Bronchial epithelial cell (primary cell): ENCODE measurements at regions not wholly inside any gene's neighbourhood (a gene's known extent, or its start where the extent isn't known, plus 50 kb on each side); places are given as distances from the start of the nearest gene placed in this dataset.
A peak's percentile ranks its signal among the peaks of the same experiment; 100 is the strongest.
"Not testable (repeated sequence)": the region's sequence is repeated elsewhere in the genome, so short reads cannot be mapped to it uniquely, and the experiment has no call there.

Source experiments
- DNase-seq: peaks from one replicate; pipeline ENCODE4 v3.0.0-alpha.2; 2010; ENCODE audit warnings: low read depth
- FAIRE-seq: peaks from 2 replicates; lab custom pipeline; 2011; peaks lifted over from hg19 to GRCh38; lab: Jason Lieb, UNC
- H3K27me3 ChIP-seq: 2 replicates; pipeline ENCODE4 v1.5.1; 2011; ENCODE audit warnings: low read length; ENCODE audit not compliant: control insufficient read depth, insufficient read depth
- H3K36me3 ChIP-seq: 2 replicates; pipeline ENCODE4 v1.5.1; 2011; ENCODE audit warnings: low read length; ENCODE audit not compliant: control insufficient read depth, insufficient read depth
- H3K4me3 ChIP-seq: 2 replicates; pipeline ENCODE4 v1.5.1; 2011; ENCODE audit warnings: mild to moderate bottlenecking, low read depth, low read length, control low read depth
- TF ChIP-seq, protein P1 (sequence below): IDR thresholded peaks from 2 replicates; pipeline ENCODE4 v1.5.1; 2011; ENCODE audit warnings: mild to moderate bottlenecking, moderate library complexity, low read length, control low read depth, inconsistent platforms; ENCODE audit not compliant: insufficient read depth, severe bottlenecking

DNA sequence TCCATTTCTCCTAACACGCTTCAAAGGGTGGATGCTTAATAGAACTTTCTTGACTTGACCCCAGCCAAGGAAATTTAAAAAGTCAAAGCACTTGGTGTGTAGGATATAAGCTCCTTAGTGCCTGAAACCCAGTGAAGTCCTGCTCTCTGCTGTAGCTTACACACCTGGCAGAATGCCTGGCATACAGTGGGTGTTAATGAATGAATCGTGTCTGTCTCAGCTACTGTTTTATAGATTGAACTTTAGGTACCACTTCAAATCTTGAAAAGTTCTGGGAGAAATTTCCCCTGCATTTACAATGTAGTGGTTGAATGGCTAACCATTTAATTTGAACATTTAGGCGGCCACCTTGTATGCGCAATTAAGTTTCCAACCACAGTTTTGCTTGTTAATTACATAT lies 70.5 kb upstream of the ZNF217 start:
- Histone ChIP-seq H3K4me3 (no peak overlapping the region), H3K27me3 (no peaks in the 10 kb centered on the region), H3K36me3 (no peaks in the 10 kb centered on the region)
- FAIRE-seq (no peak), DNase-seq (peak; percentile 37)
- TF ChIP-seq, protein P1, sequence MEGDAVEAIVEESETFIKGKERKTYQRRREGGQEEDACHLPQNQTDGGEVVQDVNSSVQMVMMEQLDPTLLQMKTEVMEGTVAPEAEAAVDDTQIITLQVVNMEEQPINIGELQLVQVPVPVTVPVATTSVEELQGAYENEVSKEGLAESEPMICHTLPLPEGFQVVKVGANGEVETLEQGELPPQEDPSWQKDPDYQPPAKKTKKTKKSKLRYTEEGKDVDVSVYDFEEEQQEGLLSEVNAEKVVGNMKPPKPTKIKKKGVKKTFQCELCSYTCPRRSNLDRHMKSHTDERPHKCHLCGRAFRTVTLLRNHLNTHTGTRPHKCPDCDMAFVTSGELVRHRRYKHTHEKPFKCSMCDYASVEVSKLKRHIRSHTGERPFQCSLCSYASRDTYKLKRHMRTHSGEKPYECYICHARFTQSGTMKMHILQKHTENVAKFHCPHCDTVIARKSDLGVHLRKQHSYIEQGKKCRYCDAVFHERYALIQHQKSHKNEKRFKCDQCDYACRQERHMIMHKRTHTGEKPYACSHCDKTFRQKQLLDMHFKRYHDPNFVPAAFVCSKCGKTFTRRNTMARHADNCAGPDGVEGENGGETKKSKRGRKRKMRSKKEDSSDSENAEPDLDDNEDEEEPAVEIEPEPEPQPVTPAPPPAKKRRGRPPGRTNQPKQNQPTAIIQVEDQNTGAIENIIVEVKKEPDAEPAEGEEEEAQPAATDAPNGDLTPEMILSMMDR, result no peak

DNA sequence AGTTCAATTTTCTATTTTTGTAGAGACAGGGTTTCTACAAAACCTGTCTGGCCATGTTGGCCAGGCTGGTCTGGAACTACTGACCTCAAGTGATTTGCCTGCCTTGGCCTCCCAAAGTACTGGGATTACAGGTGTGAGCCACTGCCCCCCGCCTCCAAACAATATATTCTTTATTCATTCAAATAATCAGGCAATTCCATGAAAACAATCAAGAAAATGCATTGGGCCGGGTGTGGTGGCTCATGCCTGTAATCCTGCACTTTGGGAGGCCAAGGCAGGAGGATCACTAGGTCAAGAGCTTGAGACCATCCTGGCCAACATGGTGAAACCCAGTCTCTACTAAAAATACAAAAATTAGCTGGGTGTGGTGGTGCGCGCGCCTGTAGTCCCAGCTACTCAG lies 69.9 kb upstream of the ZNF217 start:
- not testable (repeated sequence) for H3K27me3 ChIP-seq, FAIRE-seq, H3K36me3 ChIP-seq, H3K4me3 ChIP-seq, DNase-seq

DNA sequence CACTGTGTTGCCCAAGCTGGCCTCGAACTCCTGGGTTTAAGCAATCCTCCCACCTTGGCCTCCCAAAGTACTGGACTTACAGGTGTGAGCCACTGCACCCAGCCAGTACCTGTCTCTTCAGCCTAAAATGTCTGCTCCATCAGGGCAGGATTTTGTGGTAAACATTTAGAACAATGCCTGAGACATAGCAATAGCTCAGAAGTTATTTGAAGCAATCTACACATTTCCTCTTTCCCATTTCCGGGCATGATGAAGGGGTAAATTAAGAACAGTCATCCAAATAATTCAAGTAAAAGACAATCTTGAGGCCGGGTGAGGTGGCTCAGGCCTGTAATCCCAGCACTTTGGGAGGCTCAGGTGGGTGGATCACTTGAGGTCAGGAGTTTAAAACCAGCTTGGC lies 69.0 kb upstream of the ZNF217 start:
- no peaks in the 10 kb centered on the region for H3K27me3 ChIP-seq
- FAIRE-seq (no peak), DNase-seq (no peak)
- H3K36me3 ChIP-seq, result no peaks in the 10 kb centered on the region
- TF ChIP-seq, protein P1, result no peak
- H3K4me3 ChIP-seq, result no peak overlapping the region

DNA sequence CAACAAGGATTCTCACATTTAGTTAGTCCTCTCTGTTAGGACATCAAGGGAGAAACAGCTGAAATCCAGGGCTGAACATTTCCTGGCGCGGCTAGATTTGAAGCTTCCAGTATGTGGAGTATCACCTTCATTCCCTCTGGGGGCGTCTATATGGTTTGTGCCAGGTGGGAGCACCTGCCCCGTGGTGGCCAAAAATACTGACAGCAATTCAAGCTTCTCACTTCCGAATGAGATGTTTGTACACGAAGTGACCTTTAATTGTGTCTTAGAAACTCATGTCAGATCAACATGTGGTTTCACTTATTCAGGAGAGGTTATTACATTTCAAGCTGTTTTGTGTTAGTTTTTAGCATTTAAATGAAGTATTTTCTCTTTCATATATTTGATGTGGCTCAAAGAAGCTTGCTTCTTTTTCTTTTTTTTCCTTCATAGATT lies 67.3 kb upstream of the ZNF217 start:
- no peak for FAIRE-seq
- TF ChIP-seq, protein P1, result no peak
- no peak overlapping the region for H3K4me3 ChIP-seq

DNA sequence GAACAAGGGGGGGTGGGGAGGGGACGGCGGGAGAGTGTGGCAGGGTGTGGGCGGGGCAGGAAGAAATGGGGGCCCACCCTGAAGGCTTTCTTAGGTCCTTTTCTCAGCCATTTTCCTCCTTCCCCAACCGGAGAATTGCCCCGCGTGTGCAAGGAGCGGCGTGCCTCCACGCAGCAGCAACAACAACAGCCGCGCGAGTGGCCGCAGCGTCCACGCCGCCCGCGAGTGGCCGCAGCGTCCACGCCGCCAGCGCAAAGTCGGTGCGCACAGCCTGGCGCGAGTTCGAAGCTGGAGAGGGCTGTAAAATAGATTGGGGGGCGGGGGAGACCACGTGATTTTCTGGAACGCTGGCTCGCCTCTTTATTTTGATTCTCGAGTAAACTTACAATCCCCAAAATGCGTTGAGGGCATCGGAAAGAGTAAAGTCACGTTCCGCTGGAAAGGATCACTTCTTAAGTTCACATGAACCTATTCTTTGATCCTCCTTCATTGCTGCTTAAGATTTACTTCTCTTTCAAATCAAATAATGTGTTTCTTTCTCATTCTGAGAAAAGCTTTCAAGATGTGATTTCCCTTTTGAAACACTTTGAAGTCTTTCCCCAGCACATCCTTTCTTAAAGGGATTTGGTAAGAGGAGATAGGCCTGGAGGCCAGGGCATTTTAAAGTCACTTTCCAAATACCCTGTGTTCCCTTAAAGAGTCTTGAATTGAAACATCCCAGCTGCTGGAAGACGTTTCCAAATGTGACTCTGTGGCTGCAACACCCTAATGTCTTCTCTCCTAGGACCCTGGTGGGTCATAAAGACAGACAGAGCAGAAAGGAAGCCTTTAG lies 66.7 kb upstream of the ZNF217 start:
- TF ChIP-seq, protein P1, result no peak
- Histone ChIP-seq H3K36me3 (no peaks in the 10 kb centered on the region), H3K4me3 (peak overlapping the region; percentile 10), H3K27me3 (no peaks in the 10 kb centered on the region)
- DNase-seq, result no peak
- FAIRE-seq, result no peak

More for the DNA sequence above, 67.3 kb upstream of the ZNF217 start:
- H3K27me3 ChIP-seq, result no peaks in the 10 kb centered on the region
- H3K36me3 ChIP-seq, result no peaks in the 10 kb centered on the region
- no peak for DNase-seq

DNA sequence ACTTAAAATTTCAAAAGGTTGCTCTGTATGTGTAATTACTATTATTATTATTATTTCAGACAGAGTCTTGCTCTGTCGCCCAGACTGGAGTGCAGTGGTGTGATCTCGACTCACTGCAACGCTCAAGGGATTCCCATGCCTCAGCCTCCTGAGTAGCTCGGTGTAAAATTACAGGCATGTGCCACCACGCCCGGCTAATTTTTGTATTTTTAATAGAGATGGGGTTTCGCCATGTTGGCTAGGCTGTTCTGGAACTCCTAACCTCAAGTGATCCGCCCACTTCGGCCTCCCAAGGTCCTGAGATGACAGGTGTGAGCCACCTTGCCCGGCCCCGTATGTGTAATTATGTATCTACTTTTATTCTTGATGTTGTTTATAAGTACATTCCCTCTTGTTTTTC lies 65.3 kb upstream of the ZNF217 start:
- peak; percentile 51 for DNase-seq
- H3K36me3 ChIP-seq, result no peaks in the 10 kb centered on the region
- H3K27me3 ChIP-seq, result no peaks in the 10 kb centered on the region
- H3K4me3 ChIP-seq, result no peak overlapping the region
- FAIRE-seq, result no peak
- TF ChIP-seq, protein P1, result no peak
